NCI-H1694 treated with DMSO at 0.1 percent for 48 hours (cell line): ENCODE measurements at regions not wholly inside any gene's neighbourhood (a gene's known extent, or its start where the extent isn't known, plus 50 kb on each side); places are given as distances from the start of the nearest gene placed in this dataset.

Experiments used
- DNase-seq: peaks from one replicate; lab custom pipeline; 2025; lab: John Stamatoyannopoulos, UW

GRCh38 chr5:1936901-1937300 is 54.2 kb upstream of the IRX4 start:
- DNase-seq: no peak

GRCh38 chr5:1936413-1936812 is 53.7 kb upstream of the IRX4 start:
- DNase-seq: no peak

GRCh38 chr5:1934801-1935429 is 52.2 kb upstream of the IRX4 start:
- DNase-seq: no peak

- no peak for DNase-seq
These were observed 51.3 kb upstream of the IRX4 start for GRCh38 chr5:1934056-1934394.

GRCh38 chr5:1933364-1934055 is 50.8 kb upstream of the IRX4 start:
- no peak for DNase-seq
